Lower leg skin (tissue), 4 donors: ENCODE measurements at regions not wholly inside any gene's neighbourhood (a gene's known extent, or its start where the extent isn't known, plus 50 kb on each side); places are given as distances from the start of the nearest gene placed in this dataset.

Experiments
- DNase-seq, 2 donors: peaks; one replicate each; pipeline ENCODE4 v3.0.0-alpha.2; 2019; ENCODE audit warnings: low spot score in 2 of 2
- H3K4me3 ChIP-seq: fragments of 200-600 bp; sonication (generic); 2 replicates; pipeline ENCODE4 v1.5.1; 2017; ENCODE audit warnings: mild to moderate bottlenecking, low read depth; ENCODE audit not compliant: poor library complexity, severe bottlenecking
- CTCF ChIP-seq, 3 donors: fragments of 450-650 bp; IDR thresholded peaks; one replicate each; pipeline ENCODE4 v1.5.1; 2016; ENCODE audit warnings: antibody characterized with exemption in 3 of 3, mild to moderate bottlenecking in 3 of 3, moderate library complexity in 2 of 3
- POLR2A ChIP-seq, 2 donors: fragments of 450-650 bp; IDR thresholded peaks; one replicate each; pipeline ENCODE4 v1.6.1; 2016 to 2017; ENCODE audit warnings: antibody characterized with exemption in 2 of 2, mild to moderate bottlenecking in 1 of 2, moderate library complexity in 1 of 2
- WGBS, 2 donors: methylation state at CpG; one replicate each; pipeline ENCODE4 v1.1.5; 2018; 5-methylcytosine and 5-hydroxymethylcytosine counted together
- intact Hi-C: fragments of 100-400 bp; cut with DNase I; formaldehyde crosslinking; loops from one replicate; pipeline ENCODE4 v1.15.0; 2023; ENCODE audit warnings: low total_unique reads

GRCh38 chr2:176681584-176682115 lies 412.4 kb downstream of the MTX2 start:
- H3K4me3 ChIP-seq = no peak overlapping the region
- intact Hi-C loops = no loop called here
- DNase-seq = no peak
- no peak for TF ChIP-seq POLR2A (IDR thresholded peaks at IDR 0.05)
- no peak for TF ChIP-seq CTCF (IDR thresholded peaks at IDR 0.05)
- 31 to 53% methylated on average over 1 of the region's 1 CpG for WGBS, 2 donors

GRCh38 chr2:176682278-176682677 lies 413.0 kb downstream of the MTX2 start:
- intact Hi-C loops = no loop called here

DNA sequence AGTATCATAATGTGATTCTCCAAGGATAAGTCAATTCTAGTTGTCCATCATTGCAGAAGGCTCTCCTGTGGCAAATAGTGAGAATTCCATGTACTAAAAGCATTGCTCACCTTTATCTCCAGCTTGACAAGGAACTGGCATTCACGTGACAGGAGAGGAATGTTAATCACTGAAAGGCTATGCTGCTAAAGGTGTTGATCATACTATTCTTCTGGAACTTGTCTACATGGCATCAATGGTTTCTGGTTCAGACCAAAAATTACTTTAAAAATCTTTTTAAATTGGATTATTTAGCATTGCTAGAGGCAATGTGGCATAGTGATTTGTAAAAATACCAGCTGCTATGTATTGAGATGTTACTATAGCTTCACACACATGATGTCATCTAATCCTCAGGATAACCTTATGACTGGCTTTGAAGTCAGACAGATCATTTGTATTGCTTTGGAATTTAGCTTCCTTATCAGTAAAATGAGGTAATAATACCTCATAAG lies 414.4 kb downstream of the MTX2 start:
- no peak overlapping the region for H3K4me3 ChIP-seq
- WGBS, 2 donors = 49 to 50% methylated on average over 1 of the region's 1 CpG
- intact Hi-C loops = no loop called here
- DNase-seq = no peak
- TF ChIP-seq POLR2A (IDR thresholded peaks at IDR 0.05) = no peak
- TF ChIP-seq CTCF (IDR thresholded peaks at IDR 0.05) = no peak

More at GRCh38 chr2:176682278-176682677, 413.0 kb downstream of the MTX2 start:
- H3K4me3 ChIP-seq = no peak overlapping the region
- TF ChIP-seq CTCF (IDR thresholded peaks at IDR 0.05) (no peak), POLR2A (IDR thresholded peaks at IDR 0.05) (no peak)
- no peak for DNase-seq
- 26 to 29% methylated on average over 3 of the region's 3 CpGs for WGBS, 2 donors

DNA sequence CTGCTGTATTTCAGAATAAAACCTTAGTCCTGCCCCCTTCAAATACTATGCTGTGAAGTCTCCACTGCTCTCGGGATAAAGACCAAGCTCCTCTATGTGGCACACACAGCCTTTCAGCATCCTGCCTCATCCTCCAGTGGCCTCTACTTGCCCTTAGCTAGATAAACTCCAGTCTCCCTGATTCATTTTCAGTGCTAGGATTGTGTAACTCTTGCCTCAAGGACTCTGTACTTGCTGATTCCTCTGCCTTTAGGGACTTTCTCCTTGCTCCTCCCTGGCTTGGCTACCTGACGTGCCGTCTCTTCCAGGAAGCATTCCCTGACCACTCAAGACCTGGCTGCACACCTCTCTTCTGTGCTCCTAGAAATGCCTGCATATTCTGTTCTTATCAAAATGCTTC lies 416.7 kb downstream of the MTX2 start:
- no peak overlapping the region for H3K4me3 ChIP-seq
- no peak for TF ChIP-seq POLR2A (IDR thresholded peaks at IDR 0.05)
- no peak for TF ChIP-seq CTCF (IDR thresholded peaks at IDR 0.05)
- intact Hi-C loops = no loop called here
- no peak for DNase-seq
- 59 to 75% methylated on average over 3 of the region's 3 CpGs for WGBS, 2 donors

GRCh38 chr2:176686328-176686727 lies 417.1 kb downstream of the MTX2 start:
- intact Hi-C loops = no loop called here
- TF ChIP-seq POLR2A (IDR thresholded peaks at IDR 0.05) (no peak), CTCF (IDR thresholded peaks at IDR 0.05) (no peak)
- 92 to 94% methylated on average over 3 of the region's 3 CpGs for WGBS, 2 donors
- H3K4me3 ChIP-seq = no peak overlapping the region
- DNase-seq = no peak

GRCh38 chr2:176687342-176687741 lies 418.1 kb downstream of the MTX2 start:
- no peak overlapping the region for H3K4me3 ChIP-seq
- 77 to 84% methylated on average over 4 of the region's 4 CpGs for WGBS, 2 donors
- no peak for DNase-seq
- TF ChIP-seq CTCF (IDR thresholded peaks at IDR 0.05) (no peak), POLR2A (IDR thresholded peaks at IDR 0.05) (no peak)
- intact Hi-C loops = no loop called here
